Gastroesophageal sphincter (tissue), 4 donors: ENCODE measurements at regions not wholly inside any gene's neighbourhood (a gene's known extent, or its start where the extent isn't known, plus 50 kb on each side); places are given as distances from the start of the nearest gene placed in this dataset.

Experiments
- ATAC-seq: fragments of 150-250 bp; one replicate; pipeline ENCODE4 v1.9.1; 2016; ENCODE audit warnings: mild to moderate bottlenecking, moderate library complexity
- H3K27ac ChIP-seq, 4 donors: fragments of 200-600 bp; sonication (generic) in 3 of 4; 1 replicate in 3 of 4; 2 replicates in 1 of 4; pipeline ENCODE4 v1.5.1; 2016 to 2019
- H3K27me3 ChIP-seq: fragments of 200-600 bp; sonication (generic); one replicate; pipeline ENCODE4 v1.5.1; 2019
- H3K36me3 ChIP-seq, 2 donors: fragments of 200-600 bp; sonication (generic); one replicate each; pipeline ENCODE4 v1.5.1; 2019; ENCODE audit warnings: control low read depth in 1 of 2
- H3K4me1 ChIP-seq, 3 donors: fragments of 200-600 bp; sonication (generic); 1 replicate in 2 of 3; 2 replicates in 1 of 3; pipeline ENCODE4 v1.5.1; 2016 to 2019; ENCODE audit warnings: control low read depth in 2 of 3
- H3K4me3 ChIP-seq, 2 donors: fragments of 200-600 bp; sonication (generic); one replicate each; pipeline ENCODE4 v1.5.1; 2019; ENCODE audit warnings: mild to moderate bottlenecking in 1 of 2, moderate library complexity in 1 of 2
- H3K9me3 ChIP-seq, 3 donors: fragments of 200-600 bp; sonication (generic); one replicate each; pipeline ENCODE4 v1.5.1; 2017 to 2019; ENCODE audit warnings: control low read depth in 2 of 3
- EP300 ChIP-seq: sonication (generic); formaldehyde crosslinking; IDR thresholded peaks from one replicate; pipeline ENCODE4 v1.6.1; 2017; ENCODE audit warnings: antibody characterized with exemption, mild to moderate bottlenecking
- POLR2A ChIP-seq, 2 donors: fragments of 450-650 bp; IDR thresholded peaks; one replicate each; pipeline ENCODE4 v1.6.1; 2017; ENCODE audit warnings: antibody characterized with exemption in 2 of 2, mild to moderate bottlenecking in 2 of 2, moderate library complexity in 1 of 2
- POLR2AphosphoS5 ChIP-seq: sonication (generic); formaldehyde crosslinking; IDR thresholded peaks from one replicate; pipeline ENCODE4 v1.6.1; 2017; ENCODE audit warnings: antibody characterized with exemption
- WGBS, 2 donors: methylation state at CpG; one replicate each; pipeline ENCODE4 v1.1.5; 2018; ENCODE audit warnings: low coverage in 1 of 2; 5-methylcytosine and 5-hydroxymethylcytosine counted together
- TF ChIP-seq, protein P1 (sequence below), 4 experiments: fragments of 200-600 bp in 2 of 4; fragments of 450-650 bp in 2 of 4; sonication (generic) in 1 of 4; IDR thresholded peaks; one replicate each; pipeline ENCODE4 v1.5.1; 2017 to 2019; ENCODE audit warnings: antibody characterized with exemption in 4 of 4, mild to moderate bottlenecking in 2 of 4, moderate library complexity in 2 of 4

DNA sequence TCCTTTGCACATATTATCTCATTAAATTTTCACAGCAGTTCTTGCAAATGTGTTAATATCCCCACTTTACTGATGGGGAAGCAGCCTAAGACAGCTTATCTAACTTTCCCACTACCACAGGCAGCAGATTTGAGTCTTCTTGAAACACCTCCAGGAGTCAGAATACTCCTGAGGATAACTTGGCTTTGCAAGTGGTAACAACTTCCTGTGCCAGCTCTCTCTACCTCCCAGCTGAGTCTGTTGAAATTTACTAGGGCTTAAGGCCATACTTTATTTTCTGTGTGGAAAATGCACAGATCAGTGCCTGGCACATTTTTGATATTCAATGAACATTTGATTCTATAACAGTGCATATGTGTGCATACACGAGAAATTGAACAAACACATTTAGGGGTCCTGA lies 136.1 kb upstream of the COBL start:
- WGBS, 2 donors, result 71 to 75% methylated on average over 1 of the region's 1 CpG
- TF ChIP-seq EP300 (no peak), POLR2AphosphoS5 (no peak), POLR2A (IDR thresholded peaks at IDR 0.05) (no peak)
- TF ChIP-seq, protein P1, sequence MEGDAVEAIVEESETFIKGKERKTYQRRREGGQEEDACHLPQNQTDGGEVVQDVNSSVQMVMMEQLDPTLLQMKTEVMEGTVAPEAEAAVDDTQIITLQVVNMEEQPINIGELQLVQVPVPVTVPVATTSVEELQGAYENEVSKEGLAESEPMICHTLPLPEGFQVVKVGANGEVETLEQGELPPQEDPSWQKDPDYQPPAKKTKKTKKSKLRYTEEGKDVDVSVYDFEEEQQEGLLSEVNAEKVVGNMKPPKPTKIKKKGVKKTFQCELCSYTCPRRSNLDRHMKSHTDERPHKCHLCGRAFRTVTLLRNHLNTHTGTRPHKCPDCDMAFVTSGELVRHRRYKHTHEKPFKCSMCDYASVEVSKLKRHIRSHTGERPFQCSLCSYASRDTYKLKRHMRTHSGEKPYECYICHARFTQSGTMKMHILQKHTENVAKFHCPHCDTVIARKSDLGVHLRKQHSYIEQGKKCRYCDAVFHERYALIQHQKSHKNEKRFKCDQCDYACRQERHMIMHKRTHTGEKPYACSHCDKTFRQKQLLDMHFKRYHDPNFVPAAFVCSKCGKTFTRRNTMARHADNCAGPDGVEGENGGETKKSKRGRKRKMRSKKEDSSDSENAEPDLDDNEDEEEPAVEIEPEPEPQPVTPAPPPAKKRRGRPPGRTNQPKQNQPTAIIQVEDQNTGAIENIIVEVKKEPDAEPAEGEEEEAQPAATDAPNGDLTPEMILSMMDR (IDR thresholded peaks at IDR 0.05), result no peak

DNA sequence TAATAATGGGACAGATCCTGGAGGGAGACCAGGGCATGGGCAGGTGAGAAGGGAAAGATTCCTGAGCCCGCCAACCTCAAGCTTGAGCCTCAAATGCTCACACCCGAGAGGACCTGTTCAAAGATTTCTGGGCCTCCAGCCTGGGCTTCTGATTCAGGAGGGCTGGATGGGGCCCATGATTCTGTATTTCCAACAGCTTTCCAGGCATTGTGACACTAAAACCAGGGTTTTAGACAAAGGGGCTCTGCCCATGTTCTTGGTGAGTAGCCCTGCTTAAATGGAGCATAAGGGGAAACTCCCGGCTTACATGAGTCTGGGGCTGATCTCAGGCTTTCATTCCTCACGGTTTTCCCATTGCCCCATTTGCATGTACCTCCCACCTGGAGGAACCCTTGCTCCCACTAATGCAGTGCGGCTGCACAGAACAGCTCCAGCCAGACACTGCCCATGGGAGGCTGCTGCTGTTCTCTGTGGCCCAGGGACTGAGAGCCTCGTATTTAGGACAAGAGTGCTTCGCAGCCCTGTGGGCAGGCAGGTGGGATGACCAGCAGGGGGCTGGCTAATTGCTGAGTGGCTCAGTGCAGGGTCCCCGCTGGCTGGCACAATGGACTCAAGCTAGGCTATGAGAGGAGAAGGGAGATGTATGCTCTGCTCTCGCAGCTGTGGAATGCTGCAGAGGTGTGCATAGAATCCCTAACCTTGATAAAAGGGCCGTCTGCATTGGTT lies 135.3 kb upstream of the COBL start:
- peaks cover 0 to 15% (median 0%) of the 10 kb centered on the region in 3 donors for H3K4me1 ChIP-seq
- H3K27me3 ChIP-seq, result no peaks in the 10 kb centered on the region
- 71 to 78% methylated on average over 3 to 5 of the region's 10 CpGs for WGBS, 2 donors
- no peak overlapping the region for H3K27ac ChIP-seq
- no peak for ATAC-seq
- TF ChIP-seq POLR2A (IDR thresholded peaks at IDR 0.05), result no peak
- TF ChIP-seq, protein P1 (IDR thresholded peaks at IDR 0.05), result no peak
- no peak for TF ChIP-seq POLR2AphosphoS5
- TF ChIP-seq EP300, result no peak
- no peak overlapping the region for H3K4me3 ChIP-seq
- no peaks in the 10 kb centered on the region for H3K36me3 ChIP-seq
- no peaks in the 10 kb centered on the region for H3K9me3 ChIP-seq

More for the DNA sequence above, 136.1 kb upstream of the COBL start:
- Histone ChIP-seq H3K4me1 (peaks cover 0 to 15% (median 0%) of the 10 kb centered on the region in 3 donors), H3K27me3 (no peaks in the 10 kb centered on the region), H3K36me3 (no peaks in the 10 kb centered on the region), H3K9me3 (no peaks in the 10 kb centered on the region), H3K4me3 (no peak overlapping the region), H3K27ac (no peak overlapping the region)
- no peak for ATAC-seq

DNA sequence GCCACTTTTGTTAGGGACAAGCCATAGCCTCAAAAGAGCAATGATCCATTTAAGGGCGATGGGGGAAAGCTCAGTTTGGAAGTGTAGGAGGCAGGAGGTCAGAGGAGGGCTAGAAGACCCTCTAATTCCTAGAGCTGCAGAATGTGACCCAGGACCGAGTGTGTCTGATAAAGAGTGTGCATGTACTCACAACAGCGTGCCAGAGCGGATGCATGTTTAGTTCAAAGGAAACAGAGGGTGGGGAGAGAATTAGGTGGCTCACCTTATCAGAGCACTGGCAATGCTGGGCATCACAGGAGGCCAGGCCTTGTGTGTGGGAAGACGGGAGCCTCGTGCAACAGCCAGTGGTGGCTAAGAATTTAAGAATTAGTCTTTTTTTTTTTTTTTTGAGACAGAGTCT lies 133.9 kb upstream of the COBL start:
- 86 to 93% methylated on average over 3 to 6 of the region's 6 CpGs for WGBS, 2 donors
- H3K9me3 ChIP-seq, result no peaks in the 10 kb centered on the region
- H3K27ac ChIP-seq, result no peak overlapping the region
- no peaks in the 10 kb centered on the region for H3K27me3 ChIP-seq
- H3K36me3 ChIP-seq, result no peaks in the 10 kb centered on the region
- ATAC-seq, result no peak
- H3K4me1 ChIP-seq, result peaks cover 0 to 15% (median 0%) of the 10 kb centered on the region in 3 donors
- no peak overlapping the region for H3K4me3 ChIP-seq
- TF ChIP-seq, protein P1 (IDR thresholded peaks at IDR 0.05), result no peak
- TF ChIP-seq POLR2AphosphoS5 (no peak), POLR2A (IDR thresholded peaks at IDR 0.05) (no peak), EP300 (no peak)

DNA sequence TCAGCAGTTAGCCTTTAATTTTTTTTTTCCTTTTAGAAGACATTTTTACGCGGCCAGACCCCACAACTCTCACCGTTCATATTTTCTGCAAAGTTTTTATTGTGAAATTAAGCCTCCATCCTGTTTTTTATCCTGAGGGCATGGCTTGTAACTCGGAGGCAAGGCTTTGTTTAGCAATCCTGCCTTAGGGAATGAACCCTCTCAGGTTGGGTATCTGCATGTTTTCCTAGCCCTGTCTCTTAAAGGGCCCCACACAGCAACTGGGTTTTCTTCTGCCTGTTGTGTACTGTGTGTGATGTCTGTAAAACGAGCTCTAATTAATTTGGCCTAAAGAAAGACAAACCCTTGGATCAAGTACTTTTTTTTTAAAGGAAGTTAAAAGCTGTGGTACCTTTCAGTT lies 130.2 kb upstream of the COBL start:
- no peak for ATAC-seq
- no peaks in the 10 kb centered on the region for H3K27me3 ChIP-seq
- H3K36me3 ChIP-seq, result no peaks in the 10 kb centered on the region
- H3K27ac ChIP-seq, result no peak overlapping the region
- TF ChIP-seq POLR2AphosphoS5, result no peak
- H3K4me3 ChIP-seq, result no peak overlapping the region
- H3K4me1 ChIP-seq, result no peaks in the 10 kb centered on the region
- H3K9me3 ChIP-seq, result no peaks in the 10 kb centered on the region
- 66 to 73% methylated on average over 4 of the region's 5 CpGs for WGBS, 2 donors

DNA sequence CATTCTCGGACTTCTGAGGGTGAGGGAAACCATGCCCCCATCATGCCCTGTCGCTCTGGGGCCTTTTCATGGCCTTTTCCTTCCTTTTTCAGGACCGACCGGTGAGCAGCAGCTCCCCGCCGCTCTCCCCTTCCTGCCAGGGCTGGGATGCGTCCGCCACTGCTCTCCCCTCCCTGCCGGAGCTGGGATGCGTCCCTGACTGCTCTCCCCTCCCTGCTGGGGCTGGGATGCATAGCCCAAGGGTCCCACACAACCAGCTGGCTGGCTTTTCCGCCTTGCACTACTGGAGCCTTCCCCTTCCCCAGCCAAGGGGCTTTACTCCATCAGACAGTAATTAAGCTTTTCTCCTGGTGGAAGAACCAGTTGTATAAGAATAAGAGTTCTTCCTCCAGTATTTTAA lies 129.7 kb upstream of the COBL start:
- H3K9me3 ChIP-seq, result no peaks in the 10 kb centered on the region
- no peak overlapping the region for H3K4me3 ChIP-seq
- H3K27ac ChIP-seq, result no peak overlapping the region
- no peaks in the 10 kb centered on the region for H3K4me1 ChIP-seq
- ATAC-seq, result no peak
- H3K27me3 ChIP-seq, result no peaks in the 10 kb centered on the region
- TF ChIP-seq, protein P1 (IDR thresholded peaks at IDR 0.05), result no peak
- TF ChIP-seq EP300, result no peak
- TF ChIP-seq POLR2AphosphoS5, result no peak
- TF ChIP-seq POLR2A (IDR thresholded peaks at IDR 0.05), result no peak
- no peaks in the 10 kb centered on the region for H3K36me3 ChIP-seq
- WGBS, 2 donors, result 54 to 70% methylated on average over 5 to 11 of the region's 11 CpGs
